Prostate gland (tissue), 2 donors: ENCODE measurements at regions not wholly inside any gene's neighbourhood (a gene's known extent, or its start where the extent isn't known, plus 50 kb on each side); places are given as distances from the start of the nearest gene placed in this dataset.

Experiments
- DNase-seq: peaks from one replicate; pipeline ENCODE4 v3.0.0-alpha.2; 2019; ENCODE audit warnings: low spot score
- H3K27ac ChIP-seq, 2 donors: fragments of 200-600 bp; sonication (generic); 2 replicates each; pipeline ENCODE4 v1.5.1; 2017 to 2019
- H3K27me3 ChIP-seq: fragments of 200-600 bp; sonication (generic); replicated peaks from 2 replicates; pipeline ENCODE4 v1.5.1; 2019; ENCODE audit not compliant: insufficient read depth
- H3K36me3 ChIP-seq, 2 donors: fragments of 200-600 bp; sonication (generic); 1 replicate in 1 of 2; 2 replicates in 1 of 2; pipeline versions ENCODE4 v1.5.1 to v1.8.1; 2017 to 2019
- H3K4me1 ChIP-seq: fragments of 200-600 bp; sonication (generic); replicated peaks from 2 replicates; pipeline ENCODE4 v1.5.1; 2019
- H3K4me3 ChIP-seq, 2 donors: fragments of 200-600 bp; sonication (generic); 2 replicates each; pipeline ENCODE4 v1.5.1; 2017 to 2019
- H3K9me3 ChIP-seq: fragments of 200-600 bp; sonication (generic); 2 replicates; pipeline ENCODE4 v1.5.1; 2017
- CTCF ChIP-seq, 4 experiments: fragments of 200-600 bp in 2 of 4; fragments of 450-650 bp in 2 of 4; sonication (generic) in 2 of 4; IDR thresholded peaks; 1 replicate in 3 of 4; 2 replicates in 1 of 4; pipeline ENCODE4 v1.5.1; 2016 to 2019; ENCODE audit warnings: antibody characterized with exemption in 4 of 4, mild to moderate bottlenecking in 2 of 4, moderate library complexity in 2 of 4
- POLR2A ChIP-seq: fragments of 450-650 bp; IDR thresholded peaks from one replicate; pipeline ENCODE4 v1.6.1; 2016; ENCODE audit warnings: antibody characterized with exemption, mild to moderate bottlenecking
- POLR2AphosphoS5 ChIP-seq: sonication (generic); formaldehyde crosslinking; IDR thresholded peaks from one replicate; pipeline ENCODE4 v1.6.1; 2017; ENCODE audit warnings: antibody characterized with exemption
- WGBS: methylation state at CpG from one replicate; pipeline ENCODE4 v1.1.5; 2018; 5-methylcytosine and 5-hydroxymethylcytosine counted together
- intact Hi-C: fragments of 100-400 bp; cut with DNase I; formaldehyde crosslinking; loops from one replicate; pipeline ENCODE4 v1.14.2; 2022

- Histone ChIP-seq H3K36me3 (no peaks in the 10 kb centered on the region), H3K27ac (no peak overlapping the region), H3K27me3 (no peaks in the 10 kb centered on the region), H3K9me3 (no peaks in the 10 kb centered on the region), H3K4me1 (no peaks in the 10 kb centered on the region), H3K4me3 (no peak overlapping the region)
- intact Hi-C loops, result no loop called here
- no peak for DNase-seq
- WGBS, result 95% methylated on average over 9 of the region's 9 CpGs
- TF ChIP-seq POLR2A (no peak), CTCF (IDR thresholded peaks at IDR 0.05) (no peak), POLR2AphosphoS5 (no peak)
These were observed 70.8 kb upstream of the MFGE8 start for GRCh38 chr15:88983861-88984429.

DNA sequence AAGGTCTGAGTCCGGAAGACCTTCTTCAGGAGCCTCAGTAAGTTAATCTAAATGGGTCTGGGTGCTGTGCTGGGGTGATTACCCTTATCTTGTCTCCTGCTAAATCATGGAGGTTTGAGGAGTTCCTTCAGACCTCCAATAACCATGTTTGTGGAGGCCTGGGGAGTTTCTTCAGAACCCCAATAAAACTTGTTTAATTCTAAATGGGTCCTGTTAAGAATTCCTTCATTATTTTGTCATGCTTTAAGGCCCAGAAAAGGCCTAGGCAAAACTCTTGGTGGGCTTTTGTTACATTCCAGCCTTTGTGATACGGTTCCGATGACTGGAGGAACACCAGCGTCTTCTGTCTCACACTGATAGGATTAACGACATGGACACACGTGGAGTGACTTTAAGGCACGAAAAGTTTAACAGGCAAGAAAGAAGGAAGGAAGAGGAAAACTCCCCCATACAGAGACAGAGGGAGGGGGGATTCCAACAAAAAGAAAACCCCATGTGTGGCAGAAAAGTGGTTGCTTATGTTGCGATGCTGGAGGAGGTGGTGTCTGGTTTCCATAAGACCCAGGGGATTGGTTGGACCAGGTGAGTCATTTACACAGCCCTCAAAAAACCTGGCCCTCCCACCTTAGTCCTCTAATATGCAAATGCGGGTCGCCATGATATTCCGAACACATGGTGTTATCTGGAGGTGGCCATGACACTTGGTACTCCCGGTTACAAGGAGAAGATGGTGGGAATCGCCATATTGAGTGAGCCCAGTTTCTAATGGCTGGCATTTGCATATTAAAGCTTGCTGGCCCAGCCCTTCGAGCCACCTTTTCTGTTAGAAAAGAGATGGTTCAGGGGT lies 72.6 kb upstream of the MFGE8 start:
- 83% methylated on average over 14 of the region's 14 CpGs for WGBS
- no peaks in the 10 kb centered on the region for H3K27me3 ChIP-seq
- H3K9me3 ChIP-seq, result no peaks in the 10 kb centered on the region
- H3K4me1 ChIP-seq, result no peaks in the 10 kb centered on the region
- intact Hi-C loops, result no loop called here
- no peak overlapping the region for H3K27ac ChIP-seq
- H3K4me3 ChIP-seq, result no peak overlapping the region
- no peak for DNase-seq
- no peaks in the 10 kb centered on the region for H3K36me3 ChIP-seq
- no peak for TF ChIP-seq POLR2AphosphoS5
- no peak for TF ChIP-seq CTCF (IDR thresholded peaks at IDR 0.05)
- TF ChIP-seq POLR2A, result no peak

- no peaks in the 10 kb centered on the region for H3K9me3 ChIP-seq
- 63% methylated on average over 11 of the region's 11 CpGs for WGBS
These were observed 73.9 kb upstream of the MFGE8 start for GRCh38 chr15:88986949-88987590.

GRCh38 chr15:88987591-88987933 lies 74.4 kb upstream of the MFGE8 start:
- Histone ChIP-seq H3K4me3 (no peak overlapping the region), H3K27ac (no peak overlapping the region), H3K9me3 (no peaks in the 10 kb centered on the region), H3K36me3 (no peaks in the 10 kb centered on the region), H3K4me1 (no peaks in the 10 kb centered on the region), H3K27me3 (no peaks in the 10 kb centered on the region)
- intact Hi-C loops, result no loop called here
- WGBS, result 75% methylated on average over 7 of the region's 7 CpGs
- no peak for DNase-seq
- no peak for TF ChIP-seq CTCF (IDR thresholded peaks at IDR 0.05)
- TF ChIP-seq POLR2AphosphoS5, result no peak
- TF ChIP-seq POLR2A, result no peak

More at GRCh38 chr15:88986949-88987590, 73.9 kb upstream of the MFGE8 start:
- DNase-seq, result no peak
- no peaks in the 10 kb centered on the region for H3K36me3 ChIP-seq
- TF ChIP-seq POLR2A (no peak), POLR2AphosphoS5 (no peak), CTCF (IDR thresholded peaks at IDR 0.05) (no peak)
- H3K4me1 ChIP-seq, result no peaks in the 10 kb centered on the region
- H3K4me3 ChIP-seq, result no peak overlapping the region
- no peaks in the 10 kb centered on the region for H3K27me3 ChIP-seq
- intact Hi-C loops, result no loop called here
- no peak overlapping the region for H3K27ac ChIP-seq
